SU-DHL-6 (cell line): ENCODE measurements at regions not wholly inside any gene's neighbourhood (a gene's known extent, or its start where the extent isn't known, plus 50 kb on each side); places are given as distances from the start of the nearest gene placed in this dataset.

Experiments
- CTCF ChIP-seq: fragments of 200-600 bp; sonication (generic); IDR thresholded peaks from one replicate; pipeline ENCODE4 v1.5.1; 2017; ENCODE audit warnings: antibody characterized with exemption, mild to moderate bottlenecking, low read length, moderate library complexity; ENCODE audit not compliant: insufficient read depth, poor library complexity, severe bottlenecking
- EZH2phosphoT487 ChIP-seq: fragments of 200-600 bp; sonication (generic), shearing (Covaris generic); conservative IDR thresholded peaks from 2 replicates; pipeline ENCODE4 v1.6.1; 2018; ENCODE audit warnings: mild to moderate bottlenecking, antibody characterized with exemption, low read length, moderate library complexity, mixed read lengths

GRCh38 chr13:54226876-54227275, 1198.3 kb downstream of the OLFM4 start:
- TF ChIP-seq CTCF (no peak), EZH2phosphoT487 (no peak)
